HG02678 (cell line): ENCODE measurements at regions not wholly inside any gene's neighbourhood (a gene's known extent, or its start where the extent isn't known, plus 50 kb on each side); places are given as distances from the start of the nearest gene placed in this dataset.

Source experiments
- ATAC-seq: cut with Tn5 transposase; IDR thresholded peaks from one replicate; pipeline ENCODE4 v1.9.1; 2021; ENCODE audit warnings: mild to moderate bottlenecking, moderate library complexity; ENCODE audit not compliant: unreplicated experiment

DNA sequence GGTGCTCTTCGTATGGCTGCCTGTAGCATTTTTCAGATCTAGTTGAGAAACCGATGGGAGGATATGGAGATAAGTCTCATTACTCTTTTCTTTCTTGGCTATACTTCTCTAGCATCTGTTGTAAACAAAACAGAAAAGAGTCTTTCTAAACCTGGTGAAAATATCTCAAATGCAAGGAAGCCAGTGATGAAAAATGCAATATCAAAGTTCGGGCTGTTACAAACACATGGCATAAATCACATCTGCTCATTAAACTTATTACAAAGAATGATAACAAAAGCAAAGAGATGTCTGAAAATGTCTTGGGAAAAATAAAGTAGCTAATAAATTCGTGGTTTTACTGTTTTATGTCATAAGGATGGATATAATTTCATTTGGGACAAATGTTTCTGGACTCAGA lies 71.8 kb upstream of the IGFBP3 start:
- no peak for ATAC-seq

DNA sequence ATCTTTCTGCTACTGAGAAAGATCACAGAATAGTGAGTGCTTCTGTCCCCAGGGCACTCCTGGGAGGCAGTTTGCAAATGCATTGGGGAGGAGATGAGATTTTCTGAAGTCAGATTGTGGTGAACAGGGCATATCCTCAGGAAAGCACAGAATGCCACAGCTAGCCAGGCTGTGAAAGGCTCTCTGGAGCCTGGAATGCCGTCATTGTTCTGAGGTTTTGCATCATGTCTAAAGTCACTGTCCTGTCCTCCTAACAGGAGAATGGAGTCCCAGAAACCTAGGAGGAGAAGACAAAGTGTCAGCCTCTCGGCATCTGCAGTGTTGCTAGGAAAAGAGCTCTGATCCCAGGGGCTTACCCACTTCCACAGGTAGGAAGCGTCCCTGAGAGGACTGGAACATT lies 69.2 kb upstream of the IGFBP3 start:
- ATAC-seq, result no peak

DNA sequence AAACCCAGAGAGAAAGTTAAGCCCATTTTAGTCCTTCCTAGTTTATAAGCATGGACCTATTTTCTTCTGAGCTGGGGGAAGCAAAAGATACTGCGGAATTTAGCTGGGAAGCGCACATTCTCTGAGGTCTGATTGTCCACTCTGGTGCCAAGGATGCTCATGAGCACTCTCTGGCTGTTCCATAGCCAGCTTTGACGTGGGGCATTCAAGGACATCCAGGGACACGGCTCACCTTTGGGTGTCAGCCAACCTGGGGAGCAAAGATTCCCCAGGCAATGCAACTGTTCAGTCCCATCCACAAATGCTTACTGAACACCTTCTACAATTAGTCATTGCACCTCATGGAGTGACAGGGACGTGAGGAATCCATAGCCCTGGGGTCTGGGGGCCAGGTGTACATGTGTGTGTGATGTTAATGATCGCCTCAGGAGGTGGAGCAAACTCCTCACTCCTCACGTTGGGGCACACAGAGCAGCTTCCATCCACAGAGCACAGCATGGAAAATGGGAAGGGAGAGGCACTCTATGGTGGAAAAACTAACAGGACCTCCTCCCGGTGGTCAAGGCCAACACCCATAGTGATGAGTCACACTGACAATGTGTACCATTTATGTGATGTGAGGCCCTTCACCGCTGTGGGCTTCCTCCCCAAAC lies 67.5 kb upstream of the IGFBP3 start:
- ATAC-seq, result no peak

DNA sequence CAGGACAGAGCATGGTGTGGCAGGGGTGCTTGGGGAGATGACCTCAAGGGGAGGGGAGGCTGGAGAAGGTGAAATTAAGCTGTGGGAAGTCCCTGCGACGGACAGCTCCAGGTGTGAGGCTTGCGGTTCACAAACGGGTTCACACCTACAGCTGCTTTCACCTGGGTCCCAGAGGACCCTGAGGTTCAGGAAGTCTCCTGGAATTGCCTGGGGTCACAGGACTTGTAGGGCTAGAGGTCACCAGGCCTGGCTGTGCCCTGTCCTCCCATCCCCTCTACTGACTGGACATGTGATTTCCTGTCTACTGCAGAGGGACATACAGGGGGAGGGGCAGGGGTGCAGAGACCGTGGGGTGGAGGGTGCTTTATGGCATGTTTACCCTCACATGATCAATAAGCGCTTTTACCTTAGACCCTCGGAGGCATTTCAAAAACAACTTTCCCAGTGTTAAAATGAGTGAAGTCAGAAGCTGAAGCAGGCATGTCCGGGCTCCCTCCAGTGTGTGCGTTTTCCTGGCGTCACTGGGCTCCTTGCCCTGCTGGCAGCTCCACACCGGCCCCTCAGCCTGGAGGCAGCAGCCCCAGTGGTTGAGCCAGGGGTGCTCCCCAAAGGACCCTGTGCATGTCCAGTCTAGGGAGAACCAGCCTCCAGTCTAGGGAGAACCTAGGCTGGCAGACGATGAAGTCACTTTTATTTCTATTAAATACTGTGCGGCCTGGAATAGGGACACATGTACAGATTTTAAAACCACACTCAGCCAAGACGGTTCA lies 66.6 kb upstream of the IGFBP3 start:
- no peak for ATAC-seq

DNA sequence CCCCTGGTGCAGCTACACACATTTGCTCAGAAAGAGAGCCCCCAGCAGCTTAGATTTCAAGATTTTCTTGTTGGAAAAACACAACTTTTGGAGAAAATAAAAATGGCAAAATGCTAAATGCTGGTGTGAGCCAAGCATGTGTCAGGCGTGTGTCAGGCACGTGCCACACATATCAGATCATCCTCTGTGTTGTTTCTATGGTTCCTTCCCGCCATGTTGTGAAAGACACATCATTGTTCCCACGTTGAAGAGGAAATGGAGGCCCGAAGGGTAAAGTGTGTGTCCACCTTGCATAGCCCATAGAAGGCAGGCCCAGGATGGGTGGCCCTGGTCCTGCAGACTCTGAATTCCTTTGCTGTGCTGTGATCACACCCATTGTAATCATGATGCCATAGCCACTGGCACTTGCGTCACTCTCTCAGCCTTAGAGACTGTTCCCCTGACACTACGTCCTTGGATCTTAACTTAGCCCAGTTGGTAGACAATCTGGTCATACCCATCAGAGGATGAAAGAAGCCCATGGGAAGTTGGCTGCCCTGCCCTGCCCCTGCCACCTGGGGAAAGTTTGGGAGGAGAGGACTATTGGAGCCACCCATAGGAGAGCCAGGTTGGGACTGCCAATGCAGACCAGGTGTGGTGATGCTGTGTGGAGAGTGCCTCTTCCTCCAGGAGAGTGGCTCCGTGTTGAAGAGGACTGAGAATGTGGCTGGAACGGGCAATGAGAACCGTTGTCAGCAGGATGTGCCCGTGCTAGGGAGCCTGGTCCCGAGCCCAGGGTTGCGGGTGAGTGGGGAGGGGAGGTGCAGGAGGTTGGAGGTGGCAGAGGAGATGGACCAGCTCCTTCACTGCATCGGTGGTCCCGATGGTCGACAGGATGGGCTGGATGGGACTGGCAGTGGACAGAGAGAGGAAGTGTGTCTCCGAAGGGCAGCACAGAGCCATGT lies 65.6 kb upstream of the IGFBP3 start:
- ATAC-seq, result no peak

DNA sequence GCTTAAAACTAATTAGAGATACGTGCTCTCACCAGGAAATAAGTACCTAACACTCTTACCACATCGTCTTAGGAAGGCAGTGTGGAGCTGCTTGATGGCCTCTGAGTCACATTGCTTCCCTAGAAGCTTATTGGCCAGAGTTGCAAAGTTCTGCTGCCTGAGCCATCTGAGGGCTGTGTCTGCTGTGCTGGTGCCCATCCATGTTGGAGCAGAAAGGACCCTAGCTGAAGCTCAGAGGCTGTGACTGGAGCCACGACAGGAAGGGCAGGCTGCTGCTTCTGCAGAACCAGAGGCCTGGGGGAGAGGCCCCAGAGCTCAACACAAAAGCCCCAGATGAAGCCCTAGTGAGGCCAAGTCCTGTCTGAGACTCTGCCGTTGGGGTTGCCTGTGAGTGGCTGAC lies 64.8 kb upstream of the IGFBP3 start:
- ATAC-seq, result no peak

DNA sequence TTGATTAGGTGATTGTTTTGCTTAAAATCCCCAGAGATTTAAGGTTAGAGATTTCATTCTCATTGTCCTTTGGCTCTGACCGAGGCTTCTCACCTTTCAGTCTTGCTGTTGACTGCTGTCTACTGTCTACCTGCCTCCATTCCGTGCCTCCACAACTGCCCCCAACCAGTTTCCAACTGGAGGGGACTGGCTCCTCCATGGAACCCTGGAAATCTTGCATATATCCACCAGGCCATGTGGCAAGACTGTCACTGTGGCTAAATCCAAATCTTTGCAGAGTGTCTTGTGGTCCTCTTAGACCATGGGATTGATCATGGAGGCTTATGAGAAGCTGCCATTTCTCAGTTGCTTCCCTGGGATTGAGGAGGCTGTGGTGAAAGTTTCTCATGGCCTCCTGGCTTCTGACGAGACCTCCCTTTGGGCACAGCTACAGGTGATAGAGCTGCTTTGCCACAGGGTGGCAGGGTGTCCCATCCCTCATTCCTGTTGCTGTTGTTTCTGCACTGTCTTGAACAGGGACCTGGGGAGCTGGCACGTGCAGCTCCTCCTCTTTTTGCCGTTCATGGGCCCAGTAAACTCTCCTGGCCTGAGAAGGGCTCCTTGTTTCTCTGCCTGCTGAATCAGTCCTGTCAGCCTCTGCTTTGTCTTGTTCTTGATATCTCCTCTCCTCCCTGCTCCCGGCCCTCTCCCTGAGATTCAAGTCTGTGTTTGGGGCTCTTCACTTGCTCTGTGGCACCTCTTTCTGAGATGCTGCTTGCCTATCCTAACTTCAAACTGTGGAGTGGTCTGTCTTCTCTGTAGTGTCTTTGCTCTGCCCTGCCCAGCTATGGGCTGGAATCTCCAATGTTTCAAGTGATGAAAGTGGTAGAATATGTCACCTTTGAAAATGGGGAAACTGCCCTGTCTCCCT lies 63.6 kb upstream of the IGFBP3 start:
- no peak for ATAC-seq

DNA sequence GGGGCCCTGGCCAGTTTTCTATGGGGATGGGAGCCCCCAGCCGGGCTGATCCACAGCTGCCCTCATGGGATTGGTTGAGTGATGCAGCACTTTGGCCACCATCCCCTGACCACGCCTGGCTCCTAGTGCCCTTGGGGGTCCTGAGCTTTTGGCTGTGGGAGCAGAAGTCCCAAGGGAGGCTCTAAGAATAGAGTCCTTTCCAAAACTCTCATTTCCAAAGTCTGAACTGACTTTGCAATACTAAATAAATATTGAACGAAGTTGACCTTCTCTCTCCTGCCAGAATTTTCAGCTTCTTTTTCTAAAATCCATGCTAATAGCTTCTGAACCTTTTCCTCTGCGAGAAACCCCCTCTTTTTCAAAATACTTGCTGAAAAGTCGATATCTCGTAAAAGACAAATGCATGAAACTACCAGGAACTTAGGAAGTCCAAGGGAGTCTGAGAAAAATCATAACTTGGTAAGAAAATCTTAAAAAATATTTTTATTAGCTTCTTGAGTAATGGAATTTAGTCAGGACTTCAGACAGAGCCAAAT lies 62.7 kb upstream of the IGFBP3 start:
- no peak for ATAC-seq

DNA sequence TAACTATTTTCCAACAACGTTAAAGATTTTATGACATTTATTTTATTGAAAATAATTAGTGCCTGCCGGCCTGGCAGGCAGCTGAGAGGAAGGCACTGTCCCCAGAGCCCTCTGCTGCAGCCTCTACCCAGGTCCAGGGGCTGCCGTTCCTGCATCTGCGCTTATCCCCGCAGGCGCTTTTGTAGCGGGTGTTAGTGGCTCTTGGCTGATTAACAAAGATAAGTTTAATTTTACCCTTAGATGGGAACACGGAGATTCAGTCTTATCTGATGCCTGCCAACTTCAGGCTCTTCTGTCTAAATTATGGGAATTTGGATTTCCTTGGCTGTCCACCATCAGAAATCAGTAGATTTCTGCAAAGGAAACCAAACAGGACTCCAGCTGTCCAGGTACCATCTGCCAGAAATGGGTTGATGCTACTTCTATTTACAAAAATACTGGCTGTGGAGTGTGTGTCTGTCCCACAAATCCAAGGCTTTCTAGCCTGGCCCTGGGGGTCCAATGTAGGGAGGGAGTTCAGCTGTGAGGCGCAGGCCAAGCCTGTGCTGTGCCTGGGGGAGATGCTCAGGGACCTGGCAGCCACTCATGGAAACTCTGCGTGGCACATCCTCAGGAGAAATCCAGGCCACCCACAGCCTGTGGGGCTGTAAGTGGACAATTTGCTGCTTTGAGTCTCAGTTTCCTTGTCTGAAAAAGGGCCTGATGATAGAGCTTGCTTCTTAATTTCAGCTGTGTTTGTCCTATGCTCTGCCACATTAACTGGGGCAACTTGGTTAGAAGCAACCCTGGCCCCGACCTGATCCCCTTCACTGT lies 62.0 kb upstream of the IGFBP3 start:
- no peak for ATAC-seq

DNA sequence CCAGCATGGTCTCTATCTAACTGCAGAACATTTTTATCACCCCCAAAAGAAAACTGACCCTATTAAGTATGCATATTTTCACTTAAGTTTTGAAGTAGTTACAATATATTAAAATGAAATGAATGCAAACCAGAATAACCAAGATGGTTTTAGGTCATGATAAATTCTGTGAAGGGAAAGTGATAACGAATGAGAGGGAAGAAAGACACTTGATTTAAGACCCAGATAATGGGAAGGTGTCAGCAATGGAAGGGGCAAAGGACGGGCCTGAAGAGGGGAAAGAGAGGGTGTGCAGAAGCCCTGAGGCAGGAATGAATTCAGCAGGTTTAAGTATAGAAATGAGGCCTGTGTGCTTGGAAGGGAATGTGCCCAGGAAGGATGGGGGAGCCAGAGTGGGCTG lies 61.1 kb upstream of the IGFBP3 start:
- no peak for ATAC-seq

DNA sequence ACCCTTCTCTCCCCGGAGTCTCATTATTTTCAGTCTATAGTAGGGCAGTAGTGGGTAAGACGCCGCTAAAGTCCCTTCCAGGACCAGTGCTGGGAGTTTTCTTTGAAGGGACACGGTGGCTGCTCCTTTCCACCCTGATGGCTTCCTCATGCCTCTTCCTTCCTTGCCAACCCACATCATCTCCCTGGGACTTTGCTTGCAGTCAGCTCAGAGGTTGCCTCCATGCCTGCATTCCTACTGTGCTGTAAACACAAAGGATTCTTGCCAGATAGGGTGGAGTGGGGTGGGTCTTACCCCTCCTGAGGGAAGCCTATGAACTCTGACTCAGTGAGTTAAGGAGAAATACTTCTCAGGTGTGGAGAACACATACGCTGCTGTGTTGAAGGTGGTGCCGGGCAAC lies 59.9 kb upstream of the IGFBP3 start:
- no peak for ATAC-seq

DNA sequence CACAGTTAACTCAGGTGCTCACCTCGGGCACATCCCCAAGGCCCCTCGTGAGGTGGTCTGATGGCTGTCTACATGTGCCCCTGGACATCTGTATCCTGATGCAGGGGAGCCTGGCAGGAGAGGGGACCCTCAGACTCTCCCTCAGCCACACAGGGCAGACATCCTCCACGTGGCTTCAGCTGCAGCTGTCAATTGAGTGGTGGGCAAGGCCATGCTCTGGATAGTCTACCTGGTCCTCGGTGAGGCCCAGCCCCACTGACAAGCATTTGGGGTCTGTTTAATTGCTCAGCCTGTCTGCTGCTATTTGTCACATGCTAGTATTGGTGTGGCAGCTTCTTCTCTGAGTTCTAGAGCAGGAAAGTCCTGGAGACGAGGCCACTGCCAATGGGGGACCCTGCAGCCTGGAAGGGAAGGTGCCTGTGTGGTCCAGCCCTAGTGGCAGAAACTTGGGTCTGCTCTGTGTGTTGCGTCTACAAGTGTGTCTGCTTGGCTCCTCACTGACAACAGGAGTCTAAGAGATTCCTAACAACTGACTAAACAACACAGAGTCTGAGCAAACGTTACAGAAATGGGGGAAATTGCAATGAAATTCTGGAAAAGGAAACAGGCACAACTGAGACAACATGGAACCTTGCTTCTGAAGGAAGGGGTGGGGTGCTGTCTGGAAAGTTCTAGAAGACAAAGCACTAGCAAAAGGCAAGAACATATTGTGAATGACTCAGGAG lies 59.3 kb upstream of the IGFBP3 start:
- ATAC-seq, result no peak

DNA sequence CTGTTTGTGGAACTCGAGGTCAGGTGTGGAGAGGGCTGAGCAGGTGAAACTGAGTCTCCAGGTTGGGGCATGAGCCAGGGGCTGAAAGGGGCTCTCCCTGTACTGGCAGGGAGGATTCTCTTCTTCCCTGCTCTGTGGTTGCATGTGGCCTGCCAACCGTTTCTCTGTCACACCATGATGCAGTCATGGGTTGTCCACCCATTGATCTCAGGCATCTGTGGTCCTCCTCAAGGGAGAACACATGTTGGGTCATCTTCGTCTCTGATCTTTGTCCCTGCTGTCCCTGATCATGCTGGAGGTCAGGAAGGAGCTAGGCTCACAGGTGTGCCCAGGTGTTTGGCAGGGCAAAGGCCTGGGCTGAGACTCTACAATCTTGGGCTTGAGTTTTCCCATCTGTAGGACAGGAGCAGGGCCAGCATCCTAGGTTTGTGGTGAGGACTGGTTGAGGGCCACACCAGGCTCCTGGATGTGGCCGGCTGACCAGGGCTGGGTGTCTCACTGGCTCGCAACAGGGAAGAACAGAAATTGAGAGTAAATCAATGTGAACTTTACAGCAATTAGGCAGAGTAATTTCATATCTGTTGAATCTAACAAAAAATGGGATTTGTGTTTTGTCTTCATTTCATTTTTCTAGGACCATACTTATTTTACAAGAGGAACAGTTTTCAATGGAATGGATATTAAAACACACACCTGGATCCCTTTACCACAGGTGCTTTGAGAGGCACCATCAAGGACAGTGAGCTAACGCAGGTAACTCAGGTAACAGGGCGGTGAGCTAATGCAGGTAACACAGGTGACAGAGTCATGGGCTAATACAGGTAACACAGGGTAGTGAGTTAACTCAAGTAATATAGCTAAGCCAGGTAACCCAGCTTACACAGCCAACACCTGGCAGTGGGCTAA lies 58.5 kb upstream of the IGFBP3 start:
- no peak for ATAC-seq

DNA sequence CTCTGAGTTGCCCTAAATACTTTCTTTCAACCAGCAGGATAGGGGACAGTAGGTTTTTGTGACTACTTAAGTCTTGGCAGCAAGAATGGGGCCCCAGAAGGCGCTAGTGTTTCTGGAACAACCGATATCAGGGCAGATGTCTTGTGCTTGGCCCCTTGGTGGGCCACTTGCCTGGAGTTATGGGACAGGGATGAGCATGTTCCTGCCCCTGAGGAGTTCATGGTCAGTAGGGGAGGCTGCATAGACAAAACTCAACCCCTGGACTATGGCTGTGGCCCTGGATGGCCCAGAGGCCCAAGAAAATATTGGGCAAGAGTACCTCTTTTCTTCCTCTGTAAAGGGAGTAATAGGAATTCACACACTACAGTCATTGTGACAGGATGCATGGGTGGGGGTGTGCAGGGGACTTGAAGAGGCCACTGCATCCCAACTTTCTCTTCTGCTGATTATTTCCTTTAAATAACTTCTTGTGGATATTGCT lies 57.7 kb upstream of the IGFBP3 start:
- ATAC-seq, result no peak

DNA sequence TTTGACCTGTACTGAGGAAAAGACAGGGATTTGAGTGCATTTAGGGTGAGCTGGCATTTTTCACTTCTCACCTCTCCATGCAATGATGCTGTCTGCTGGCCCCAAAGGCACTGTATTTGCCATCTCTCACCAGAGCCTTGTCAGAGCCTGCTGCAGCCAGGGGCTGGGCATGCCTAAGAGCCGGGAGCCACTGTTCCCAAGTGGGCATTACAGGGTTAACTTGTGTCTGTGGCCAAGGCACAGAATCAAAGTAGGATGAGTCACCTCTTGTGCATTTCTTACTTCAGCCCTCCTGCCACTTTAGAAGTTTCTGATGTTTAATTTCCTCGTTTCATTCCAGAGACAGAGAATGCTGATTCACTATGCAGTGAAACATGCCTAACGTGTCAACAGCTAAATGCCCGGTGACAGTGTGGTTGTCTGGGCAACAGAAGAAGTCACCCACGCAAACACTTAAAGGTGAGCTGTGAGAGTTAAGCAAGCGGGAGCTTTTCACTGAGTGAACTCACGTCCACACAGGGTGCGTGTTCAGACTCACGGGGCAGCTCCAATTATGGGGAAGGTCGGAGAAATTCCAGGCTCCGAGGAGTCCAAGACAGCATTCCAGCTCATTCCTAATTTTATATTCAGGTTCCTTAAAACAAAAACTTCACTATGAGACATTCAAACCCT lies 57.1 kb upstream of the IGFBP3 start:
- no peak for ATAC-seq

DNA sequence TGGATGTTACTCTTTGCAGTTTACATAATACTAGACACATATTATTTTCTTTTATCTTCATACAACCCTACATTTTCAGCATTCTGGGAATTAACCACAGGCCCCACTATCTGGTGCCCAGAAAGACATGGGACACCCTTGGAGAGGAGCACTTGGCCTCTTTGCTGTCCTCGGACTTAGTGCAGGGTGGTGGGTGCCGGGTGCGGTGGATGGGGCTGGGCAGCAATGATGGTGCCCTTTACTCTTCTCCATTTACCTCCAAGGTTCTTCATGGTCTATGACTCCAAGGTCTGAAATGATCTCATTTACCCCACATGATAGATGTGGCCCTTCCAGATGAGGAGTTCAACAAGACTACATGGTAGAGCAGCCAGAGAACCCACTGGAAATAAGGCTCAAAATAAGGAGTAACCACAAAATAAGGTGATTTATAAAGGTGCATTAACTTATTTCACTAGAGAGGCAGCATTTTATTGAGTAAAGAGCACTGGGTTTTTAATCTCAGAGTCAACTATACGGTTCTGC lies 56.2 kb upstream of the IGFBP3 start:
- no peak for ATAC-seq

DNA sequence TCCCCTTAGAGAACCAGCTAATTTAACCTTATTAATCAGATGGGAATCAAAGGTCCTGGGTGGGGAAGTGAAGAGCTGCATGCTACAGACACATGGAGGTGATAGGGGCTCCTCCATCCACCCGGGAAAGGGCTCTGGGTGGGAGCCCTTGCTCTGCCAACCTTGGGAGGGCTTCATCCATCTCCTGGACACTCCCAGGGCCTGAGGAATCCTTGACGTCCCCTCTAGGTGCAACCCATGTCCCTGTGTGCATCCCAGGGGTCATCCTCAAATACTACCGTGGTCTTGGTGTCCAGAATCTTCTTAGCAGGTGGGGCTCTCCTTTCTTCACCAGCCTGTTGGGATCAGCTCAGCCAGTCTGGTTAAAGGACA lies 55.4 kb upstream of the IGFBP3 start:
- ATAC-seq, result no peak
